HG02981 (cell line): ENCODE measurements at regions not wholly inside any gene's neighbourhood (a gene's known extent, or its start where the extent isn't known, plus 50 kb on each side); places are given as distances from the start of the nearest gene placed in this dataset.
"Not testable (repeated sequence)": the region's sequence is repeated elsewhere in the genome, so short reads cannot be mapped to it uniquely, and the experiment has no call there.

Source experiments
- ATAC-seq: cut with Tn5 transposase; IDR thresholded peaks from one replicate; pipeline ENCODE4 v1.9.1; 2021; ENCODE audit warnings: mild to moderate bottlenecking, moderate library complexity; ENCODE audit not compliant: unreplicated experiment

DNA sequence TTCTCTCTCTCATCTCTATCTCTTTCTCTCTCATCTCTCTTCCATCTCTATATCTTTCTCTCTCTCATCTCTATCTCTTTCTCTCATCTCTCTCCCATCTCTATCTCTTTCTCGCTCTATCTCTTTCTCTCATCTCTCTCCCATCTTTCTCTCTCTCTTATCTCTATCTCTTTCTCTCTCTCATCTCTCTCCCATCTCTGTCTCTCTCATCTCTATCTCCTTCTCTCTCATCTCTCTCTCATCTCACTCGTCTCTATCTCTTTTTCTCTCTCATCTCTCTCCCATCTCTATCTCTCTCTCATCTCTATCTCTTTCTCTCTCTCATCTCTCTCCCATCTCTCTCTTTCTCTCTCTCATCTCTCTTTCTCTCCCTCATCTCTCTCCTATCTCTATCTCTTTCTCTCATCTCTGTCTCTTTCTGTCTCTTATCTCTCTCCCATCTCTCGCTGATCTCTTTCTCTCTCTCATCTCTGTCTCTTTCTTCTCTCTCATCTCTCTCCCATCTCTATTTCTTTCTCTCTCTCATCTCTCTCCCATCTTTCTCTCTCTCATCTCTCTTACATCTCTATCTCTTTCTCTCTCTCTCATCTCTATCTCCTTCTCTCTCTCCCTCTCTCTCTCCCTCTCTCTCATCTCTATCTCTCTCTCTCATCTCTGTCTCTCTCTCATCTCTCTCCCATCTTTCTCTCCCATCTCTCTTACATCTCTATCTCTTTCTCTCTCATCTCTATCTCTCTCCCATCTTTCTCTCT is 388.7 kb downstream of the NPHP4 start:
- ATAC-seq: no peak

DNA sequence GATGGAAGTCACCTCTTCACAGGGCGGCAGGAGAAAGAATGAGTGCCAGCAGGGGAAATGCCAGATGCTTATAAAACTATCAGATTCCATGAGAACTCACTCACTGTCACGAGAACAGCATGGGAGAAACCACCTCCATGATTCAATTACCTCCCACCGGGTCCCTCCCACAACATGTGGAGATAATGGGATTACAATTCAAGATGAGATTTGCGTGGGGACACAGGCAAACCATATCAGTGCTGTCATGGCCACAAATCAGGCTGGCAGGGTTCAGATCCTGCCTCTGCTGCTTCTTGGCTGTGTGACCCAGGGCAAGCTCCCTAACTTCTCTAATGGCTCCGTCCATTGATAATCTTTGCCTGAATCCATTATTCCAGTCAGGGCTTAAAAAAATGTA is 389.5 kb downstream of the NPHP4 start:
- not testable (repeated sequence) for ATAC-seq

DNA sequence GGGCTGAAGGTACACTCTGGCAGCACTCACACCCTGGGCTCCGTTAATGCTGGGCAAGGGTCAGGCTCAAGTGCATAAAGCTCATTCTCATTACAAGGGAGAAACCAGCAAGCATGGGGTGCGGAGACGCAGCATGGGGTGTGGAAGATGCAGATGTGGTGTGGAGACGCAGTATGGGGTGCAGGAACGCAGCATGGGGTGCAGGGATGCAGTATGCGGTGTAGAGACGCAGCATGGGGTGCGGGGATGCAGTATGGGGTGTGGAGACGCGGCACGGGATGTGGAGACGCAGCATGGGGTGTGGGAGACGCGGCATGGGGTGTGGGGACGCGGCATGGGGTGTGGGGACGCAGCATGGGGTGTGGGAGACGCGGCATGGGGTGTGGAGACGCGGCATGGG is 390.7 kb downstream of the NPHP4 start:
- no peak for ATAC-seq

GRCh38 chr1:5599541-5599940 is 392.7 kb downstream of the NPHP4 start:
- no peak for ATAC-seq

DNA sequence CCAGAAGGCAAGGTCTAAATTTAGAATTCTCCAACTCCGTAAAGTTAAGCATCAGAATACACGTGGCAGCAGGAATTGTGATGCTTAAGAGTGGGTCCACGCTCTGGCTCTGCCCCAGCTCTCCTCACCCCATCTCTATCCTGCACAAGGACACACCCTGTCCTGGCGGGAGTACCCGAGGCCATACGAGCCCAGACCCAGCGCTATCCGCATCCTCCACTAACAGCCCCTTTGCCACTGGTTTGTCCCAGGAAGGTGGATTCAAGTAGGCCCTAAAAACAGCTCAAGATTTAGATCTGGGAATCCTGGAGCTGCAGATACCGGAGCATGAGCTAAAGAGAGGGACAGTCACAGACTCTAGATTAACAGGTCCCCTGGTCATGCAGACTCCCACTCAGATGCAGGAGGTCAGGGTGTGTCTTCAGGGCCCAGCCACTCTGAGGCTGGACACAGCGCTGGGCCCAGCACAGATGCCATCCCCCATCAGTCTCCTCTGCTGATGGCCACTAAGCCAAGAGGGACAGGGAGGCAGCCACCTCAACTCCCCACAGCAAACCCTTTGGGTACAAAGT is 393.3 kb downstream of the NPHP4 start:
- ATAC-seq: no peak

DNA sequence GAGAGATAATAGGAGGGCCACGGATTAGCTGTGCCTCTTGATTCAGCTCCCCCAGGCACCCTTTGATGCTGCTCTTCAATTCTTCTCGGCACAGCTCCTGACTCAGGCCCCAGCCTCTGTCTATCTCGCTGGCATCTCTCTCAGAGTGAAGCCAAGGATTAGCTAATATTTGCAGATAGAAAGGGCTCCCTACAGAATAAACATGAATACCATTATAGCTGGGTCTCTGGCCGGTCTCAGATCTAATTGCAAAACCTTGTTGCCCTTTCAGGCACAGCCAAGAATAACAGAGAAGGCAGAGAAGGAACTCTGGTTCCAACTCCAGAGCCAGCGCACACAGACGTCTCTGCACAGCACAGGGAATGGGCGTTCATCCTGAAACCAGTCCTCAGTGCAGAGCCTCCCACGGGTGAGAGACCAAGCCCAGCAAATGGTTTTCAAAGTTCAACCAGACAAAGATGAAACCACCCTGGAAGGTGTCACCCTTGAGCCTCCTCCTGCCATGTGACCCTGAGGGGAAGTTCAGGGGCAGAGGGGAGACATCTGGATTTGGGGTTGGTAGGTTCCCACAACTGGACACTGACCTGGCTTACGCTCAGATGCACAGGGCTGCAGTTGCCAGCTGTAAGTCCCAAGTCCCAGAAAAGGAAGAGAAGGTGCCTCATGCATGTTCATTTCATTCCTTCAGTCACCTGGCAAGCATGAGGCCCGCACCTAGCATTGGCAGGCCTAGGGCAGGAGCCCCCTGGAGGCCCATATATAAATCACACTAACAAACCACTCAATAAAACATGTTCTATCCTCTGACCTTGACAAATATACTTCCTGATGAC is 394.0 kb downstream of the NPHP4 start:
- ATAC-seq: no peak

GRCh38 chr1:5597171-5597850 is 394.9 kb downstream of the NPHP4 start:
- no peak for ATAC-seq

DNA sequence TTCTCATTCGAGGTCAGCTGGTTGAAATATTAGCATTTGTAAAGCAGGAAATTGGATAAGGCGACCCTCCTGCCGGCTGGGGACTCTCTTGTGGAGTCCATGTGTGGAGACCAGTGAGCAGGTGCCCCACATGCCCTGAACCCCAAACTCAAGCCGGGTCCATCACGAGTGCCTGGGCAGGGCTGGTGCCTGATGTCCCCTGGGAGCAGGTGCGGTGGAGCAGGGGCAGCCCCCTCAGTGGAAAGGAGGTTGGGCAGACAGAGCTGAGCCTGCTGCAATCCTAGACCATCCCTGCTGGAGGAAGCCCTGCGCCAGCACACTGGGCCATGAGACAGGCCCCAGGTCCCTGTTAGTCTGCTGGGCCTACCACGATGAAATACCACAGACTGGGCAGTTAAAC is 395.6 kb downstream of the NPHP4 start:
- no peak for ATAC-seq

DNA sequence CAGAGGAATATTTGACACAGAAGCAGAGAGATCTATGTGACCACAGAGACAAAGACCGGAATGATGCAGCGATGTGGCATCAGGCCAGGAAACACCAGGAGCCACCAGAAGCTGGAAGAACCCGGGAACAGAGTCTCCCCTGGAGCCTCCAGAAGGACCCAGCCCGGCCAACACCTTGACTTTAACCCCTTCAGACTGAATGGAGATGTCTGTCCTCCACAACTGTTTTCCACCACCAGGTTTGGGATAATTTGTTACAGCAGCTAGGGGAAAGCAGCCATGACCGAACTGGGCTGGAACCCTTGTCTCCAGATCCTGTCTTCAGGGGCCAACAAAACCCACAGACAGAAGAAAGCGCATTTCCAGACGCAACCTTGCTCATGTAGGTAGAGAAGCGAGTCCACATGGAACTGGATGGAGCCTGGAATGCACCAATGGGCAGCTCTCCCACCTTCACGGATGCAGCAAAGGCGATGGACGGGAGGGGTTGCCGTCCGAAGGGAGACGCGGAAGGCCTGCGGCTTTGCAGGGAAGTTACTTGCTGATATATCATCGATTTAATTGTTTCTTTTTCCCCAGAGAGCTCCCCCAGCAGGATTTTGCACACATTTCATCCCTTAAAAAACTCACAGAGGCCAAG is 396.6 kb downstream of the NPHP4 start:
- ATAC-seq: no peak

DNA sequence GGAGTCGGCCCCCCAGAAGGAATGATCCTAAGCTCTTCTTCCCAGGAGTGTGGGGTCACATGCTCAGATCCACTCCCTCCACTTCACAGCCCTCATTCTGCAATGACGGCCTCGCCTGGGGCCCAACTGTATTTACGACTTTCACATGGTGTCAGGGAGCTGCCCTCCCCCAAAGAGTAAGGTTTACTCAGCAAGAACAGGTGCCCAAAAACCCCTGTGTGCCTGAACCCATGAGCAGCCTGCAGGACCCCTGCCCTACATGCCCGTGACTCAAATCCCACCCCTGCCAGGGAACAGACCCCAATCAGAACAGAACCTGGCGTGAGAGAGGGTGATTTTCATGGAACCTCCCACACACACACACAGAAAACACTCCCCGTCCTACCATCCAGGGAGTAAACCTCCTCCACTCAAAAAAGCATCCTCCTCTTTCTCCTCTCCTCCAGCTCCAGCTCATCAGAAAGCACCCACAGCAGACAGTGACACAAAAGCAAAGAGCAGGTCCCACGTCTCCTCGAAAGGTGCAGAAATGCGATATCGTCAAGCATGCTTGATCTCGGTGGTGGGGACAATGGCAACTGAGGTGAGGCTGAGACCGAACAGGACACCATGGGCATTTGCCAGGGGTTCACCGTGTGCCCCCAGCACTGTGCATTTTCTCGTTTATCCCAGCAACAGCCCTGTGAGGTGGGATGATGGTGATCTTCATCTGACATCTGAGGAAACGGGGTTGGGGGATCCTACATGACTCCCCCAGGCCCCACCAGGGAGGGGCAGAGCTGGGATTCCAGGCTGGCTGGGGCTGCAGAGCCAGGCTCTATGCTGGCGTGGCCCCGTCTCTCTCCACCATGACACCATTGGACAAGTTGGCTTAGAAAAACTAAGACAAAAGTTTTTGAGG is 397.9 kb downstream of the NPHP4 start:
- no peak for ATAC-seq

DNA sequence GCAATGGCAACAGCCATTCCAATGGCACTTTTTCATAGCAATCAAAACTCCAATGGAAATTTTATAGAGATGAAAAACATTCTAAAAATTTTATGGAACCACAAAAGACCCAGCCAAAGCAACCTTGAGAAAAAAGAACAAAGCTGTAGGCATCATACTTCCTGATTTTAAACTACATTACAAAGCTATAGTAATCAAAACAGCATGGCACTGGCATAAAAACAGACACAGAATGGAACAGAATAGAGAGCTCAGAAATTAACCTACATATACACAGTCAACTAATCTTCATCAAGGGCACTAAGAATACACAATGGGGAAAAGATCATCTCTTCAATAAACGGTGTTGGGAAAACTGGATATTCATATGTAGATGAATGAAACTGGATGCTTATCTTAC is 401.5 kb downstream of the NPHP4 start:
- ATAC-seq: no peak

- ATAC-seq: no peak
These were observed 405.6 kb downstream of the NPHP4 start for GRCh38 chr1:5586629-5587028.

GRCh38 chr1:5585256-5585655 is 407.0 kb downstream of the NPHP4 start:
- ATAC-seq: no peak

- ATAC-seq: no peak
These were observed 411.3 kb downstream of the NPHP4 start for GRCh38 chr1:5580926-5581325.

GRCh38 chr1:5579966-5580365 is 412.3 kb downstream of the NPHP4 start:
- no peak for ATAC-seq

DNA sequence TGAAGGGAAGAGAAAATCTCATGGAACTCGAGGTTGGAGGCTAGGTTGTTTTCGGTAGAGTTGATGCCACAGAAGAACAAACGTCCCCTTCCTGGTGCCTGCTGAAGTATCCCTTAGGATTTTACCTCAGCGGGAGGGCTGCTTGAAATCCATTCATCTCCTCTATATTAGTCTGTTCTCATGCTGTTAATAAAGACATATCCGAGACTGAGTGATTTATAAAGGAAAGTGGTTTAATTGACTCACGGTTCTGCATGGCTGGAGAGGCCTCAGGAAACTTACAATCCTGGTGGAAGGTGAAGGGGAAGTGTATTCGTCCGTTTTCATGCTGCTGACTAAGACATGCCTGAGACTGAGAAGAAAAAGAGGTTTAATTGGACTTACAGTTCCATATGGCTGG is 413.5 kb downstream of the NPHP4 start:
- ATAC-seq: no peak

DNA sequence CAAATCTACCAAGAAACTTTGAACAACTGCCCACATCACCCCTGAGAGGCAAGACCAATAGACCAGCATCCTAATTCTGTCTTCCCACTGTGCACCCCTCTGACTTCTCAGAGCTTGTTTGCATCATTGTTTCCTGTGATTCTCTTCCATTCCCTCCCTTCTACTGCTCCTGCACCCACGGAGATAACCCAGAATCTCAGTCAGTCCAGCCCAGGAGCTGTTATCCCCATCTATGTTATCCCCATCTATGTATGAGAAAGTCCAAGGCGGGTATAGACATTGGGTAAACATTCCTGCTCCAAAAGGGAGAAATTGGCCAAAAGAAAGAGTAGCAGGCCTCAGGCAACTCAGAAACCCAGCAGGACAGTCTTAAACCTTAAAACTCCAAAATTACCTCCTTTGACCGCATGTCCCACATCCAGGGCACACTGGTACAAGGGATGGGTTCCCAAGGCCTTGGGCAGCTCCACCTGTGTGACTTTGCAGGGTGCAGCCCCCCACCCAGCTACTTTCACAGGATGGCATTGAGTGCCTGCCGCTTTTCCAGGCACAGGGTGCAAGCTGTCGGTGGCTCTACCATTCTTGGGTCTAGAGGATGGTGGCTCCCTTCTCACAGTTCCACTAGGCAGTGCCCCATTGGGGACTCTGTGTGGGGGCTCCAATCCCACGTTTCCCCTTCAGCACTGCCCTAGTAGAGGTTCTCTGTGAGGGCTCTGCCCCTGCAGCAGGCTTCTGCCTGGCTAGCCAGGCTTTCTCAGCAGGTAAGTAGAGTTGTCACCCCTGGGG is 414.8 kb downstream of the NPHP4 start:
- no peak for ATAC-seq

GRCh38 chr1:5576673-5577065 is 415.6 kb downstream of the NPHP4 start:
- no peak for ATAC-seq

- ATAC-seq: no peak
These were observed 416.1 kb downstream of the NPHP4 start for GRCh38 chr1:5576011-5576672.
